ENCODE measurements at regions not wholly inside any gene's neighbourhood (a gene's known extent, or its start where the extent isn't known, plus 50 kb on each side); places are given as distances from the start of the nearest gene placed in this dataset.
"Not testable (repeated sequence)": the region's sequence is repeated elsewhere in the genome, so short reads cannot be mapped to it uniquely, and the experiment has no call there.

DNA sequence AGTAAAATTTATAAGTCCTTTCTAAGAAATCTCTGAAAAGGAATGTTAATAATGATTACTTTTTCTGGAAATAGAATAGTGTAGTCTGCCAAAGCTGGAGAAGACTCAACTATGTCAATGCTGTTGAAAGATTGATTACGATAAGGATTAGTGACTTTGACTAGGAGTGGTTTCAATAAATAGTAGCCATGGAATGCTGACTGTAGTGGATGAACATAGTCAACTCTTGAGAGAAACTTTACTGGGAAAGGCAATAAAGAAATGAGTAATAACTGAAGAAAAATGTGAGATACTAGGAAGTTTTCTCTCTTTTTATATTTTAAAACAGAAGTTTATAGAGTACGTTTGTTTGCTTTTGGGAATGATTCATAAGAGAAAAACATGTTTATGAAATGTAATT lies 105.0 kb upstream of the CDK13 start:
- TF ChIP-seq, protein P1, sequence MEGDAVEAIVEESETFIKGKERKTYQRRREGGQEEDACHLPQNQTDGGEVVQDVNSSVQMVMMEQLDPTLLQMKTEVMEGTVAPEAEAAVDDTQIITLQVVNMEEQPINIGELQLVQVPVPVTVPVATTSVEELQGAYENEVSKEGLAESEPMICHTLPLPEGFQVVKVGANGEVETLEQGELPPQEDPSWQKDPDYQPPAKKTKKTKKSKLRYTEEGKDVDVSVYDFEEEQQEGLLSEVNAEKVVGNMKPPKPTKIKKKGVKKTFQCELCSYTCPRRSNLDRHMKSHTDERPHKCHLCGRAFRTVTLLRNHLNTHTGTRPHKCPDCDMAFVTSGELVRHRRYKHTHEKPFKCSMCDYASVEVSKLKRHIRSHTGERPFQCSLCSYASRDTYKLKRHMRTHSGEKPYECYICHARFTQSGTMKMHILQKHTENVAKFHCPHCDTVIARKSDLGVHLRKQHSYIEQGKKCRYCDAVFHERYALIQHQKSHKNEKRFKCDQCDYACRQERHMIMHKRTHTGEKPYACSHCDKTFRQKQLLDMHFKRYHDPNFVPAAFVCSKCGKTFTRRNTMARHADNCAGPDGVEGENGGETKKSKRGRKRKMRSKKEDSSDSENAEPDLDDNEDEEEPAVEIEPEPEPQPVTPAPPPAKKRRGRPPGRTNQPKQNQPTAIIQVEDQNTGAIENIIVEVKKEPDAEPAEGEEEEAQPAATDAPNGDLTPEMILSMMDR (IDR thresholded peaks at IDR 0.05; ENCODE audit: insufficient read depth, low read length, poor library complexity, severe bottlenecking) = no peak
- Histone ChIP-seq H3K4me3 (replicated peaks; ENCODE audit: low read depth, low read length) (no peak overlapping the region), H3K27me3 (replicated peaks; ENCODE audit: control insufficient read depth, insufficient read depth, low read length) (no peaks in the 10 kb centered on the region), H3K36me3 (ENCODE audit: control insufficient read depth, insufficient read depth, low read length) (no peaks in the 10 kb centered on the region)
- no peak for DNase-seq (ENCODE audit: extremely low read depth, insufficient read length)

DNA sequence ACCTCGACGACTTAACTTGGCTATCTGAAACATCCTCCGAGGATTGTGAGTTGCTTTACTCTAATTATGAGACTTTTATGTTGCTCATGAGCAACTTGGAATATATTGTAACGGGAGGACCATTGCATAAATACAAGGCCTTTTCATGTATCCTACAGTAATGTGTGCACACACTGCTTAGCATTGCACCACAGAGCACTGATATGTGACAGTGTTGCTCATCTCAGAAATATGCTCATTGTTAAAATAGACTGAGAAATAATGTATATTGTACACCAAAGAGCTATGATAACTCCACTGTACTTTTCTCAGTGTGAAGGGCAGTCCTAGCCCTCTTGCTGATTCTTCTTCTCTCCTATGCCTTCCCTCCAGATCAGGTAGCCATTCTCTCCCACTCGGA lies 102.8 kb upstream of the CDK13 start:
- DNase-seq (ENCODE audit: extremely low read depth, insufficient read length) = no peak
- no peak overlapping the region for H3K4me3 ChIP-seq (replicated peaks; ENCODE audit: low read depth, low read length)
- H3K27me3 ChIP-seq (replicated peaks; ENCODE audit: control insufficient read depth, insufficient read depth, low read length) = no peaks in the 10 kb centered on the region
- H3K36me3 ChIP-seq (ENCODE audit: control insufficient read depth, insufficient read depth, low read length) = no peaks in the 10 kb centered on the region
- TF ChIP-seq, protein P1 (IDR thresholded peaks at IDR 0.05; ENCODE audit: insufficient read depth, low read length, poor library complexity, severe bottlenecking) = no peak

DNA sequence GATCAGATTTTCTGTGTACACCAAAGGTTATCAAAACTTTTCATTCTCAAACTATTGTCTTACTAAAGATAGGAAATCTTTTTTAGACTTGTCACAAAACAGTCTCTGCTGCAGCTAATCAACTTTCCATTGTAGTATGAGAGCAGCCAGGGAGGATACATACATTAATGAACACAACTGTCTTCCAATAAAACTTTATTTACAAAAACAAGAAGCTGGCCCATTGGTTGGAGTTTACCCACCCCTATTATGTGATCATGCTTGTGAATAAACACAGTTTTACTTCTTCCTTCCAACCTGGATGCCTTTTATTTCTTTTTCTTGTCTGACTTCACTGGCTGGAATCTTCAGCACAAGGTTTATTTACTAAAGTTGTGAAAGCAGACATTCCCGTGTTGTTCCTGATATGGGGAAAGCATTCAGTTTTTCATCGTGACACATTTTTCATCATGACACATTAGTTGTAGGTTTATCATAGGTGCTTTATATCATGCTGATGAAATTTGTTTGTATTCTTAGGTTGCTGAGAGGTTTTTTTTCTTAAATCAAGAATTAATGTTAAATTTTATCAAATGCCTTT lies 98.5 kb upstream of the CDK13 start:
- no peak for DNase-seq (ENCODE audit: extremely low read depth, insufficient read length)
- no peaks in the 10 kb centered on the region for H3K36me3 ChIP-seq (ENCODE audit: control insufficient read depth, insufficient read depth, low read length)
- no peaks in the 10 kb centered on the region for H3K27me3 ChIP-seq (replicated peaks; ENCODE audit: control insufficient read depth, insufficient read depth, low read length)
- H3K4me3 ChIP-seq (replicated peaks; ENCODE audit: low read depth, low read length) = no peak overlapping the region
- TF ChIP-seq, protein P1 (IDR thresholded peaks at IDR 0.05; ENCODE audit: insufficient read depth, low read length, poor library complexity, severe bottlenecking) = no peak

DNA sequence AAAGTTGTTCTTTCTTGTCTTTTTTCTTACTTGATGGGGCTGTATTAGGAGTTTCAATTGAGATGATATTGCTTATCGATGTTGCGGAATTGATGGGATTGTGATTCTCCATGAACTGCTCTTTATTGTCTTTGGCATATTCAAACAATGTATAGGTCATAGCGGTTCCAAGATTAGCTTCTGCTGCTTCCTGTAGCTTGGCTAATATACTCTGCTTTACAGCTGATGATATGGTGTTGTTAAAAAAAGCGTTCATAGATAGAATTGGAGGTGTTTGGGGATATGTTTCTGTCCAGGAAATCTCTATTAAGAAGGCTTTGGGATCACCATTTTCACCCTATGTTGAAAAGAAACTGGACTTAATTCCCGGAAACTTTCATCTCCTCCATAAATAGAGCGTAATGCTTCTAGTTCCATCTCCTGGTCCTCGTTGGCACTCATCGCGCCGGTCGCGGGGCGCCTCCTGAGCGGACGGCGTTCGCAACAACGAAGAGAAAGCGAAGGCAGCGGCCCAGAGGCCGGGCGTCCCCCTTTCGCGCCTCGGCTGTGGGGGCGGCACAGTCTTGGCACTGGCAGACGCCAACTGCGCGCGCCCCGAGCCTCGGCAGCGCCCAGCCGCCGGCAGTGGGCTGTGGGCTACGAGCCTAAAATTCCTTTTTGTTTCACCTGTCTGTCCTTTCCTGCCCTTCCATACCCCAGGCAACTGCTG lies 95.3 kb upstream of the CDK13 start:
- not testable (repeated sequence) for DNase-seq (ENCODE audit: extremely low read depth, insufficient read length); H3K27me3 ChIP-seq (replicated peaks; ENCODE audit: control insufficient read depth, insufficient read depth, low read length); H3K36me3 ChIP-seq (ENCODE audit: control insufficient read depth, insufficient read depth, low read length)
- peak overlapping the region; percentile 35 for H3K4me3 ChIP-seq (replicated peaks; ENCODE audit: low read depth, low read length)

DNA sequence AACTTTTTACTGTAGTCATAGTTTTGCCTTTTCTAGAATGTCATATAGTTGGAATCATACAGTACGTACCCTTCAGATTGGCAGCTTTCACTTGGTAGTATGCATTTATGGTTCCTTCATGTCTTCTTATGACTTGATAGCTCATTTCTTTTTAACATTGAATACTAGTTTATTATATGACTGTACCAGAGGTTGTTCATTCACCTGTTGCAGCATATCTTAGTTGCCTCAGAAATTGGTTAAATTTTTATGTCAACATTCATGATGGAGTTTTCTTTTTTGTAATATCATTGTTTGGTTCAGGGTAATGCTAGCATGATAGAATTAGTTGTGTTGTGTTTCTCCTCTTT lies 94.8 kb upstream of the CDK13 start:
- no peaks in the 10 kb centered on the region for H3K36me3 ChIP-seq (ENCODE audit: control insufficient read depth, insufficient read depth, low read length)
- DNase-seq (ENCODE audit: extremely low read depth, insufficient read length) = no peak
- H3K27me3 ChIP-seq (replicated peaks; ENCODE audit: control insufficient read depth, insufficient read depth, low read length) = no peaks in the 10 kb centered on the region
- TF ChIP-seq, protein P1 (IDR thresholded peaks at IDR 0.05; ENCODE audit: insufficient read depth, low read length, poor library complexity, severe bottlenecking) = no peak
- peak overlapping the region; percentile 35 for H3K4me3 ChIP-seq (replicated peaks; ENCODE audit: low read depth, low read length)

DNA sequence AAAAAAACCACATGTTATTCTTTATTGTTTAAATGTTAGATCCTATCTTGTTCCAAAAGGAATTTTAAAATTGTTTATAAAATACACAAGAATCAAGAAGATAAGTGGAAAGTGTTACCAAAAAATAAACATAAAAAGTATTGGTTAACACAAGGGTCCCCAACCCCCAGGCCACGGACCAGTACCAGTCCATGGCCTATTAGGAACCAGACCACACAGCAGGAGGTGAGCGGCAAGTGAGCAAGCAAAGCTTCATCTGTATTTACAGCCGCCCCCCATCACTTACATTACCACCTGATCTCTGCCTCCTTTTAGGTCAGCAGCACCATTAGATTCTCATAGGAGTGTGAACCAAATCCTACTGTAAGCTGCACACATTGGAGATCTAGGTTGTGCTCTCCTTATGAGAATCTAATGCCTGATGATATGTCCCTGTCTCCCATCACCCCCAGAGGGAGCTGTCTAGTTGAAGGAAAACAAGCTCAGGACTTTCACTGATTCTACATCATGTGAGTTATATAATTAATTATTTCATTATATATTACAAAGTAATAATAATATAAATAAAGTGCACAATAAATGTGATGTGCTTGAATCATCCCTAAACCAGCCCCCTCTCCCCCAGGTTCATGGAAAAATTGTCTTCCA lies 86.3 kb upstream of the CDK13 start:
- not testable (repeated sequence) for H3K27me3 ChIP-seq (replicated peaks; ENCODE audit: control insufficient read depth, insufficient read depth, low read length); H3K4me3 ChIP-seq (replicated peaks; ENCODE audit: low read depth, low read length); H3K36me3 ChIP-seq (ENCODE audit: control insufficient read depth, insufficient read depth, low read length); DNase-seq (ENCODE audit: extremely low read depth, insufficient read length)
- TF ChIP-seq, protein P1 (IDR thresholded peaks at IDR 0.05; ENCODE audit: insufficient read depth, low read length, poor library complexity, severe bottlenecking) = peak; percentile 16

DNA sequence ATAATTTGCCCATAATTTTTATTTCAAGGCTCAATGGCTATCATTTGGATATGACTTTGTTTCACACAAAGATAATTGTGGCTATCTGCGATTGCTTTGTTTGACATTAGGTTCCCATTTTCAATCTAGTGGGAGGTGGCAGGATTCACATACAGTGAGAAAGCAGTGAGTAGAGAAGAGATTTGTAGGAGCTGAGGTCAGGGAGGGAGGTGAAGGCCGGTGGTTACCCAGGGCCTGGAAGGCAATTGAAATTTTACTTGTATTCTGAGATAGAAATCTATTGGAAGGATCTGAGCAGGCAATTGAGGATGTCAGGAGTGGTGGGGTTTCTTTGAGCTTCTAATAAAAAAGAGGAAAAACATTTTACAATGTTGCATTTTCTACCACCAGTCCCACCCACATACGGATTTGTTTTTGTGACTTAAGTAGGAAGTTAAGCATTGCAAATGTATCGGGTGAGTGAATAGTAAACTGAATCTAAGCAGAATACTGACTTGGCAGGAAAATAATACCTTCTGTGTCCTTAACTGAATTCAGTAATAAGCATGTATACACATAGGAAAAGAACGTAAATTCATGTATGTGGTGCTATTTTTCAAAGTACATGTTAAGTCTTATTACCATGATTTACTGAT lies 80.1 kb upstream of the CDK13 start:
- H3K36me3 ChIP-seq (ENCODE audit: control insufficient read depth, insufficient read depth, low read length); H3K4me3 ChIP-seq (replicated peaks; ENCODE audit: low read depth, low read length); DNase-seq (ENCODE audit: extremely low read depth, insufficient read length); H3K27me3 ChIP-seq (replicated peaks; ENCODE audit: control insufficient read depth, insufficient read depth, low read length): not testable (repeated sequence)

DNA sequence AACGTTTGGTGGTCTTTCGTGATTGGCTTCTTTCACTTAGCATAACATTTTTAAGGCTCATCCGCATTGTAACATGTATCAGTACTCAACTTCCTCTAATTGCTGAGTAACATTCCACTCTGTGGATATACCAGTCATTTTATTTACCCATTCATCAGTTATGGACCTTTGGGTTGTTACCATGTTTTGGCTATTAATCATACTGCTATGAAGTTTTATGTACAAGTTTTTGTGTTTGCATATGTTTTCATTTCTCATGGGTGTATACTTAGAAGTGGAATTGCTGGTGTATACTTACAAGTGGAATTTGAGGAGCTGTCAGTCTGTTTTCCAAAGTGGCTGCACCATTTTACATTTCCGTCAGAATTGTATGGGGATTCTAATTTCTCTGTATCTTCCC lies 78.4 kb upstream of the CDK13 start:
- H3K4me3 ChIP-seq (replicated peaks; ENCODE audit: low read depth, low read length); H3K36me3 ChIP-seq (ENCODE audit: control insufficient read depth, insufficient read depth, low read length); DNase-seq (ENCODE audit: extremely low read depth, insufficient read length); H3K27me3 ChIP-seq (replicated peaks; ENCODE audit: control insufficient read depth, insufficient read depth, low read length): not testable (repeated sequence)

Data from GM06990 (cell line).